ENCODE measurements at regions not wholly inside any gene's neighbourhood (a gene's known extent, or its start where the extent isn't known, plus 50 kb on each side); places are given as distances from the start of the nearest gene placed in this dataset.

DNA sequence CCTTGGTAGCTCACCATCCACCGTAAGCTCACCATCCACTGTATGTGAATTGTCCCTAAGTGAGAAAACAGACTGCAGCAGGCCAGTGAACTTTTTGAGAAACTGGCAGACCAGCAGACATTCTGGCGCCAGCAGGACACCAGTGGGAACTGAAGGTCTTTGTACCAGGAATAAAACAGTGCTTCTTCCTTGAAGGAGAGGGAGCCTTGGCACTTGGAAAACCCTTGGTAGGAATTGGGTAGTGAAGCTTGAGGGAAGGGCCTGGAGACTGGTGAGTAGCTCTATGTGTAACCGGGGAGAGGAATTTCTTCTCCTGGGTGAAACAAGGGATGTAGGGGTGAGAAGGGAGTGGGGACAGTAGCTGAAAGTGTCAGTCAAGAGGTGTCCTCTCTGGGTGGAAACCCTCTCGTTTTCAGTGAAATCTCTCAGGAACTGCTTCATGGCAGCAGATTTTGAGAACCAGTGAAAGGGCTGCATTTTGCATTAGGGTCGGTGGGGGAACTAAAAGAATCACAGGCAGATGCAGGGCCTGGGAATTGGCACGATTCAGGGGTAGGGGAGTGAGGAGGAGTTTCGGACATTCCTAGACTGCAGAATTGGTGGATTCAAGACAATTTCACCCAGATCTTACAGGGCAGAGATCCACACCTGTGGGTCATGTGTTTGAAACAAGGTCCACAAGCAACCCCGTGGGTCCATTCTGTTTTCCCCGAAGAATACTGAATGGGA, 131.5 kb upstream of the DLX2 start:
- BruUV-seq (replicated peaks): no TSS peak
- Mint-ChIP-seq H3K36me3 (ENCODE audit: insufficient read depth, unreplicated experiment) (peaks cover 5% of the 10 kb centered on the region), H3K4me1 (ENCODE audit: insufficient read depth, unreplicated experiment) (peaks cover 31% of the 10 kb centered on the region), H3K27me3 (ENCODE audit: insufficient read depth, unreplicated experiment) (no peaks in the 10 kb centered on the region), H3K9me3 (ENCODE audit: unreplicated experiment) (no peaks in the 10 kb centered on the region), H3K27ac (ENCODE audit: low read depth, unreplicated experiment) (no peak overlapping the region), H3K4me3 (ENCODE audit: unreplicated experiment) (no peak overlapping the region)
- no peak for DNase-seq (ENCODE audit: unreplicated experiment)
- intact Hi-C loops (cut with micrococcal nuclease): loop anchor here (5.0 kb wide), 1 partner anchor 48 kb away; no protein-coding TSS in a partner anchor
- TF ChIP-seq, protein P1, sequence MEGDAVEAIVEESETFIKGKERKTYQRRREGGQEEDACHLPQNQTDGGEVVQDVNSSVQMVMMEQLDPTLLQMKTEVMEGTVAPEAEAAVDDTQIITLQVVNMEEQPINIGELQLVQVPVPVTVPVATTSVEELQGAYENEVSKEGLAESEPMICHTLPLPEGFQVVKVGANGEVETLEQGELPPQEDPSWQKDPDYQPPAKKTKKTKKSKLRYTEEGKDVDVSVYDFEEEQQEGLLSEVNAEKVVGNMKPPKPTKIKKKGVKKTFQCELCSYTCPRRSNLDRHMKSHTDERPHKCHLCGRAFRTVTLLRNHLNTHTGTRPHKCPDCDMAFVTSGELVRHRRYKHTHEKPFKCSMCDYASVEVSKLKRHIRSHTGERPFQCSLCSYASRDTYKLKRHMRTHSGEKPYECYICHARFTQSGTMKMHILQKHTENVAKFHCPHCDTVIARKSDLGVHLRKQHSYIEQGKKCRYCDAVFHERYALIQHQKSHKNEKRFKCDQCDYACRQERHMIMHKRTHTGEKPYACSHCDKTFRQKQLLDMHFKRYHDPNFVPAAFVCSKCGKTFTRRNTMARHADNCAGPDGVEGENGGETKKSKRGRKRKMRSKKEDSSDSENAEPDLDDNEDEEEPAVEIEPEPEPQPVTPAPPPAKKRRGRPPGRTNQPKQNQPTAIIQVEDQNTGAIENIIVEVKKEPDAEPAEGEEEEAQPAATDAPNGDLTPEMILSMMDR (IDR thresholded peaks at IDR 0.05; ENCODE audit: unreplicated experiment): no peak
- CTCF ChIA-PET: interaction anchor here (0.8 to 8.7 kb wide), 4 partner anchors 15 to 45 kb away, joined by 3 to 53 read pairs (median 6); no protein-coding TSS in a partner anchor
- POLR2A ChIA-PET: interaction anchor here (6.6 to 9.5 kb wide), 5 partner anchors 7 to 228 kb away, joined by 73 to 245 read pairs (median 124); no protein-coding TSS in a partner anchor

DNA sequence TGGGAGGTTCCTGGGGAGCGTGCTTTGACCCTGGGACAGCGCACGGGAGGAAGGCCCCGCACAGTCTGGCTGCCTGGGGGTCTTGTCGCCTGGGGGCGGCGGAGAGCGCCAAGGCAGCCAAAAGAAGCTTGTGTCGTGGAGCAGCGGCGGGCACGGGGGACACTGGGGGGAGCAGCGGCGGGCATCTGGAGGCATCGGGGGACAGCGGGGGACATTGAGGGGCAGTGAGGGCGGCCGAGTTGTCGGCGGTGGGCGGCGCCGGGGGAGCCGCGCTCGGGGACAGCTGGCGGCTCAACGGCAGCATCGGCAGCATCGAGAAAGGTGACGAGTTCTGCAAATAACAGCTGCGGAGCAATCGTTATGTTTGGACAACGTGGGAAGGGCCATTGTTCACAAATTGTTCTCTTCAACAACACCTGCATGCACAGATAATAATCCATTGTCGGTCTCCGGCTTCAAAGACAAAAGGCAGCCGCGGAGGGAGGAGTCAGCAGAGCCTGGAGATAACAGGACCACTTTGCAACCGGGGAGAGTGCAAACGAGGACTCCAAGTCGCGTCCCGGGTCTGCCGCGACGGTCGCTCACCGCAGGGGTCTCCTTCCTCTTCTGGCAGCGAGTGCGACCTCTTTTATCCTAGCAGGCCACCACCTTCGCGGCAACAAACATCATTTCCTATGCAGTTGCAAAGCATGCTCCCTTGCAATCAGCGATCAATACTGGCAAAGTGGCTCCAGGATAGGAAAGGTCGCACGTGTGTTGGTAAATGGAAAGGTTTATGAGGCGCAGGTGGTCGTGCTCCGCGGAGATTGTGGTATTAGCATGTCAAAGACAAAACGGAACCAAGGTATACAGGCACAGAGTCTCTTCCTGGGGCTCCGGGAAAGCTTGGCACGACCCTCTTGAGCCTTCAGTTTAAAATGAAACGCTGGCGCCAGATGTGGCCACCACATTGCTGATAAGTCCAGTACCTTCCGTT, 132.3 kb upstream of the DLX2 start:
- intact Hi-C loops (cut with micrococcal nuclease): loop anchor here (5.0 kb wide), 1 partner anchor 47 kb away; no protein-coding TSS in a partner anchor
- no peak overlapping the region for H3K27ac Mint-ChIP-seq (ENCODE audit: low read depth, unreplicated experiment)
- DNase-seq (ENCODE audit: unreplicated experiment): no peak
- peaks cover 25% of the 10 kb centered on the region for H3K4me1 Mint-ChIP-seq (ENCODE audit: insufficient read depth, unreplicated experiment)
- peaks cover 3% of the 10 kb centered on the region for H3K9me3 Mint-ChIP-seq (ENCODE audit: unreplicated experiment)
- no peak overlapping the region for H3K4me3 Mint-ChIP-seq (ENCODE audit: unreplicated experiment)
- TF ChIP-seq, protein P1 (IDR thresholded peaks at IDR 0.05; ENCODE audit: unreplicated experiment): no peak
- peaks cover 5% of the 10 kb centered on the region for H3K36me3 Mint-ChIP-seq (ENCODE audit: insufficient read depth, unreplicated experiment)
- ChIA-PET CTCF (no interaction called here), POLR2A (interaction anchor here (6.6 to 9.3 kb wide), 3 partner anchors 7 to 227 kb away, joined by 73 to 124 read pairs (median 109); no protein-coding TSS in a partner anchor)
- no TSS peak for BruUV-seq (replicated peaks)
- H3K27me3 Mint-ChIP-seq (ENCODE audit: insufficient read depth, unreplicated experiment): no peaks in the 10 kb centered on the region

DNA sequence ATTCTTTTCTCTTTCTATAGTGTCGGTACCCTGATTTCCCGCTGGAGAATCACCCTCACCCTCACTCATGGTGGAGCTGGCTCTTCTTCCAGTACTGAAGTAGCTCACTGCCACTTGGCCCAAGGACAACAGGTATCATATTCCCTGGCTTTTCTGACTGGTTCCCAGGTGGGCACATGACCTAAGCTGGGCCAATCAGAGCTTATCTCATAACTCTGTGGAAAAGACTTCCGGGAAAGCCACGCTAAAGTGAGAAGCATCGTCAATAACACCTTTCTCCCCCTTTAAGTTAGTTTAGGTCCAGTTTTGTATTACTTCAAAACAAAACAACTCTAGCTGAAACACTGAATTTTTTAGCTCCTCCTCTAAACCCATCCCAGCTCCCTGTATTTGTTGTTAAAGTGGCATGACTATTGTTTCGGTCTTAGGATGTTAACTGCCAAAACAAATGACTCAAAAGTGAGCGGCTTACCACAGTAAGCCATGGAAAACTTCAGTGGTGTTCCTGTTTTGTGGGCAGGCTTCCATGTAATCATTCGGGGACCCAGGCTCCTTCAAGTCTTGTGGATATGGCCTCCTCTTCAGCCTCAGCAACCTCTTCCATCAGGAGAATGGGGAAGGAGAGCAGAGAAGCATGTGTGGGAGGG, 137.4 kb upstream of the DLX2 start:
- H3K36me3 Mint-ChIP-seq (ENCODE audit: insufficient read depth, unreplicated experiment): peaks cover 5% of the 10 kb centered on the region
- TF ChIP-seq, protein P1 (IDR thresholded peaks at IDR 0.05; ENCODE audit: unreplicated experiment): no peak
- H3K9me3 Mint-ChIP-seq (ENCODE audit: unreplicated experiment): peaks cover 8% of the 10 kb centered on the region
- peak; percentile 32 for DNase-seq (ENCODE audit: unreplicated experiment)
- POLR2A ChIA-PET: interaction anchor here (0.6 to 5.3 kb wide), 7 partner anchors 9 to 189 kb away, joined by 3 to 73 read pairs (median 5); no protein-coding TSS in a partner anchor
- intact Hi-C loops (cut with micrococcal nuclease): no loop called here
- H3K4me1 Mint-ChIP-seq (ENCODE audit: insufficient read depth, unreplicated experiment): peaks cover 30% of the 10 kb centered on the region
- peak overlapping the region; percentile 67 for H3K27ac Mint-ChIP-seq (ENCODE audit: low read depth, unreplicated experiment)
- no peak overlapping the region for H3K4me3 Mint-ChIP-seq (ENCODE audit: unreplicated experiment)
- BruUV-seq (replicated peaks): no TSS peak
- CTCF ChIA-PET: interaction anchor here (0.6 to 1.0 kb wide), 4 partner anchors 13 to 215 kb away, joined by 3 read pairs; no protein-coding TSS in a partner anchor
- no peaks in the 10 kb centered on the region for H3K27me3 Mint-ChIP-seq (ENCODE audit: insufficient read depth, unreplicated experiment)

All from MCF 10A (cell line).